H1 (cell line): ENCODE measurements at regions not wholly inside any gene's neighbourhood (a gene's known extent, or its start where the extent isn't known, plus 50 kb on each side); places are given as distances from the start of the nearest gene placed in this dataset.

Experiments
- CTCF ChIA-PET: fragments of 300-600 bp; sonication (Branson Sonifier 250); formaldehyde crosslinking; loops from one replicate; lab custom pipeline; 2021; ENCODE audit not compliant: partially characterized antibody; lab: Charles Lee
- POLR2A ChIA-PET: fragments of 300-600 bp; sonication (Branson Sonifier 250); formaldehyde crosslinking; loops from one replicate; lab custom pipeline; 2021; ENCODE audit warnings: inconsistent platforms; ENCODE audit not compliant: partially characterized antibody; lab: Charles Lee
- DNase-seq, 2 experiments: peaks; one replicate each; pipeline versions ENCODE4 v3.0.0 to v3.0.0-alpha.2; 2010 to 2022; ENCODE audit warnings: low spot score in 2 of 2, low read depth in 1 of 2, mixed read lengths in 1 of 2
- FAIRE-seq: peaks from 2 replicates; lab custom pipeline; 2011; peaks lifted over from hg19 to GRCh38; lab: Jason Lieb, UNC
- H2AFZ ChIP-seq: 2 replicates; pipeline ENCODE4 v1.8.1; 2012; ENCODE audit warnings: low read length, inconsistent platforms
- H2AK5ac ChIP-seq: 2 replicates; pipeline ENCODE4 v1.6.1; 2013; ENCODE audit warnings: low read depth, low read length
- H2BK120ac ChIP-seq: replicated peaks from 2 replicates; pipeline ENCODE3; 2013; ENCODE audit warnings: low read depth, low read length, inconsistent platforms
- H2BK12ac ChIP-seq: 2 replicates; pipeline ENCODE4 v1.6.1; 2013; ENCODE audit warnings: low read depth, low read length
- H2BK15ac ChIP-seq: 2 replicates; pipeline ENCODE4 v1.6.1; 2013; ENCODE audit warnings: low read length
- H2BK20ac ChIP-seq: 2 replicates; pipeline ENCODE4 v1.6.1; 2013; ENCODE audit warnings: low read length
- H2BK5ac ChIP-seq: 2 replicates; pipeline ENCODE4 v1.6.1; 2013; ENCODE audit warnings: low read depth, low read length
- H3K14ac ChIP-seq: 2 replicates; pipeline ENCODE4 v1.6.1; 2013; ENCODE audit warnings: inconsistent platforms; ENCODE audit not compliant: insufficient read length
- H3K18ac ChIP-seq: 2 replicates; pipeline ENCODE4 v1.6.1; 2013; ENCODE audit warnings: low read length; ENCODE audit errors: extremely low read depth
- H3K23ac ChIP-seq: 2 replicates; pipeline ENCODE4 v1.6.1; 2013; ENCODE audit warnings: inconsistent platforms; ENCODE audit not compliant: insufficient read length
- H3K23me2 ChIP-seq: 2 replicates; pipeline ENCODE4 v1.6.1; 2013; ENCODE audit warnings: low read depth, low read length
- H3K27ac ChIP-seq: 2 replicates; pipeline ENCODE4 v1.6.1; 2011; ENCODE audit warnings: low read depth, low read length, inconsistent platforms
- H3K27me3 ChIP-seq, 4 experiments: replicated peaks in 1 of 4; 1 replicate in 1 of 4; 2 replicates in 3 of 4; pipeline versions ENCODE4 v1.6.1 to v1.8.1; 2011 to 2013; ENCODE audit warnings: low read length in 3 of 4, mild to moderate bottlenecking in 3 of 4, inconsistent platforms in 2 of 4, mixed read lengths in 2 of 4, moderate library complexity in 1 of 4; ENCODE audit not compliant: control insufficient read depth in 3 of 4, insufficient read depth in 3 of 4; ENCODE audit errors: extremely low read depth in 1 of 4
- H3K36me3 ChIP-seq, 4 experiments: 2 replicates each; pipeline versions ENCODE4 v1.6.1 to v1.8.1; 2011 to 2013; ENCODE audit warnings: mild to moderate bottlenecking in 4 of 4, low read length in 3 of 4, moderate library complexity in 2 of 4, control low read depth in 1 of 4, inconsistent platforms in 1 of 4; ENCODE audit not compliant: insufficient read depth in 4 of 4, control insufficient read depth in 2 of 4
- H3K4ac ChIP-seq: replicated peaks from 2 replicates; pipeline ENCODE3; 2013; ENCODE audit warnings: low read length, low read depth, mixed read lengths, inconsistent platforms; ENCODE audit not compliant: insufficient read length
- H3K4me1 ChIP-seq, 4 experiments: replicated peaks in 1 of 4; 1 replicate in 1 of 4; 2 replicates in 3 of 4; pipeline versions ENCODE4 v1.6.1 to v1.8.1; 2011 to 2013; ENCODE audit warnings: low read length in 3 of 4, inconsistent platforms in 2 of 4, mixed read lengths in 1 of 4; ENCODE audit not compliant: insufficient read depth in 4 of 4, control insufficient read depth in 3 of 4
- H3K4me2 ChIP-seq, 2 experiments: 2 replicates each; pipeline versions ENCODE4 v1.6.1 to v1.8.1; 2011 to 2013; ENCODE audit warnings: low read depth in 2 of 2, low read length in 2 of 2, control low read depth in 1 of 2, inconsistent platforms in 1 of 2, mild to moderate bottlenecking in 1 of 2; ENCODE audit not compliant: insufficient read depth in 1 of 2
- H3K4me3 ChIP-seq, 4 experiments: fragments of 200-600, 300-600 bp in 1 of 4; sonication (generic), shearing (Covaris generic), sonication (Bioruptor Twin) in 1 of 4; 2 replicates each; pipeline versions ENCODE4 v1.5.1 to v1.8.1; 2011 to 2016; ENCODE audit warnings: low read length in 4 of 4, low read depth in 3 of 4, control low read depth in 2 of 4, inconsistent platforms in 2 of 4, mild to moderate bottlenecking in 2 of 4, mixed read lengths in 1 of 4, moderate library complexity in 1 of 4; ENCODE audit not compliant: insufficient read depth in 2 of 4; ENCODE audit errors: extremely low read depth in 1 of 4
- H3K56ac ChIP-seq: replicated peaks from 2 replicates; pipeline ENCODE3; 2013; ENCODE audit warnings: low read depth, mild to moderate bottlenecking, mixed read lengths, low read length, inconsistent platforms; ENCODE audit not compliant: insufficient read length
- H3K79me1 ChIP-seq: 2 replicates; pipeline ENCODE4 v1.6.1; 2013; ENCODE audit warnings: low read depth, low read length, control low read depth
- H3K79me2 ChIP-seq, 2 experiments: 2 replicates each; pipeline versions ENCODE4 v1.6.1 to v1.8.1; 2012 to 2013; ENCODE audit warnings: low read length in 2 of 2, mild to moderate bottlenecking in 2 of 2, inconsistent platforms in 1 of 2; ENCODE audit not compliant: insufficient read depth in 2 of 2, control insufficient read depth in 1 of 2
- H3K9ac ChIP-seq, 4 experiments: replicated peaks in 1 of 4; 1 replicate in 1 of 4; 2 replicates in 3 of 4; pipeline versions ENCODE4 v1.6.1 to v1.8.1; 2011 to 2013; ENCODE audit warnings: low read depth in 3 of 4, low read length in 3 of 4, control low read depth in 2 of 4, mild to moderate bottlenecking in 2 of 4, moderate library complexity in 2 of 4, inconsistent platforms in 1 of 4; ENCODE audit errors: extremely low read depth in 1 of 4
- H3K9me3 ChIP-seq, 2 experiments: 2 replicates each; pipeline versions ENCODE4 v1.6.1 to v1.8.1; 2012 to 2013; ENCODE audit warnings: mild to moderate bottlenecking in 2 of 2, moderate library complexity in 2 of 2, control low read depth in 1 of 2, inconsistent platforms in 1 of 2, low read depth in 1 of 2, low read length in 1 of 2, mixed read lengths in 1 of 2; ENCODE audit not compliant: insufficient read depth in 2 of 2
- H4K20me1 ChIP-seq, 2 experiments: replicated peaks in 1 of 2; 2 replicates each; pipeline versions ENCODE3 to v1.8.1; 2011 to 2013; ENCODE audit warnings: inconsistent platforms in 2 of 2, low read length in 2 of 2, mild to moderate bottlenecking in 1 of 2; ENCODE audit not compliant: insufficient read depth in 2 of 2, control insufficient read depth in 1 of 2
- H4K5ac ChIP-seq: 2 replicates; pipeline ENCODE4 v1.6.1; 2013; ENCODE audit warnings: low read length, low read depth, mixed read lengths, inconsistent platforms; ENCODE audit not compliant: insufficient read length
- H4K8ac ChIP-seq: 2 replicates; pipeline ENCODE4 v1.8.0; 2013; ENCODE audit warnings: mild to moderate bottlenecking, moderate library complexity, low read length, inconsistent platforms; ENCODE audit not compliant: insufficient read depth; ENCODE audit errors: extremely low read depth
- H4K91ac ChIP-seq: replicated peaks from 2 replicates; pipeline ENCODE3; 2013; ENCODE audit warnings: low read length, mixed read lengths, inconsistent platforms; ENCODE audit not compliant: insufficient read length
- ATF2 ChIP-seq: IDR thresholded peaks from 2 replicates; pipeline ENCODE4 v1.6.1; 2012; ENCODE audit warnings: low read length, inconsistent platforms
- CBX5 ChIP-seq: fragments of 300-800, 300-1000 bp; sonication (generic); IDR thresholded peaks from 2 replicates; pipeline ENCODE4 v1.7.1; 2016; ENCODE audit warnings: antibody characterized with exemption, low read length, low read depth
- CREB1 ChIP-seq: IDR thresholded peaks from 2 replicates; pipeline ENCODE4 v1.6.1; 2012; ENCODE audit warnings: inconsistent platforms
- CTCF ChIP-seq, 3 experiments: IDR thresholded peaks; 1 replicate in 2 of 3; 2 replicates in 1 of 3; pipeline versions ENCODE4 v1.5.1 to v1.6.1; 2011; ENCODE audit warnings: low read length in 3 of 3, mild to moderate bottlenecking in 3 of 3, inconsistent platforms in 2 of 3, low read depth in 1 of 3, moderate library complexity in 1 of 3; ENCODE audit not compliant: insufficient read depth in 1 of 3; ENCODE audit errors: control extremely low read depth in 1 of 3
- FOSL1 ChIP-seq: IDR thresholded peaks from 2 replicates; pipeline ENCODE4 v1.6.1; 2011; ENCODE audit warnings: mild to moderate bottlenecking, low read depth, low read length, moderate library complexity; ENCODE audit not compliant: insufficient read depth
- GTF2F1 ChIP-seq: IDR thresholded peaks from 2 replicates; pipeline ENCODE4 v1.6.1; 2012; ENCODE audit warnings: low read depth, low read length, improper control_type of control experiment, borderline replicate concordance
- JUND ChIP-seq: IDR thresholded peaks from 2 replicates; pipeline ENCODE4 v1.6.1; 2011; ENCODE audit warnings: mild to moderate bottlenecking, improper control_type of control experiment, low read length
- MAFK ChIP-seq: IDR thresholded peaks from 2 replicates; pipeline ENCODE4 v1.6.1; 2012; ENCODE audit warnings: low read depth, mild to moderate bottlenecking, improper control_type of control experiment, low read length
- NRF1 ChIP-seq: IDR thresholded peaks from 2 replicates; pipeline ENCODE4 v1.6.1; 2011; ENCODE audit warnings: mild to moderate bottlenecking, low read depth, low read length, improper control_type of control experiment
- POLR2AphosphoS5 ChIP-seq: IDR thresholded peaks from 2 replicates; pipeline ENCODE4 v1.6.1; 2011; ENCODE audit warnings: low read depth, low read length
- RFX5 ChIP-seq: IDR thresholded peaks from 2 replicates; pipeline ENCODE4 v1.6.1; 2011; ENCODE audit warnings: low read depth, low read length, improper control_type of control experiment, borderline replicate concordance
- TBP ChIP-seq: IDR thresholded peaks from 2 replicates; pipeline ENCODE4 v1.6.1; 2011; ENCODE audit warnings: low read depth, low read length, improper control_type of control experiment
- WGBS, 2 experiments: shearing (Covaris generic) in 1 of 2; methylation state at CpG; one replicate each; pipeline versions ENCODE4 v1.1.6 to v1.1.7; 2013 to 2015; ENCODE audit warnings: low lambda C conversion rate in 2 of 2, mixed read lengths in 2 of 2, inconsistent platforms in 1 of 2, low coverage in 1 of 2, missing lambda C conversion rate in 1 of 2; ENCODE audit not compliant: insufficient replicate concordance in 2 of 2, insufficient coverage in 1 of 2, insufficient read length in 1 of 2; ENCODE audit errors: extremely low coverage in 1 of 2, missing lambda C conversion rate in 1 of 2; 5-methylcytosine and 5-hydroxymethylcytosine counted together

GRCh38 chr2:150817422-150817821, 330.0 kb upstream of the RND3 start:
- Histone ChIP-seq H3K4me3 (no peak overlapping the region), H2AK5ac (no peak overlapping the region), H3K9me3 (no peaks in the 10 kb centered on the region), H3K23ac (no peak overlapping the region), H2BK120ac (no peak overlapping the region), H4K8ac (no peak overlapping the region), H3K79me1 (no peaks in the 10 kb centered on the region), H3K18ac (no peak overlapping the region), H3K27ac (no peak overlapping the region), H3K23me2 (no peaks in the 10 kb centered on the region), H3K4ac (no peak overlapping the region), H3K4me1 (no peaks in the 10 kb centered on the region), H3K14ac (no peak overlapping the region), H4K20me1 (no peaks in the 10 kb centered on the region), H4K91ac (no peak overlapping the region), H3K4me2 (no peak overlapping the region), H3K36me3 (no peaks in the 10 kb centered on the region), H4K5ac (no peak overlapping the region), H2AFZ (no peak overlapping the region), H2BK12ac (no peak overlapping the region), H3K9ac (no peak overlapping the region), H2BK20ac (no peak overlapping the region), H3K27me3 (no peaks in the 10 kb centered on the region), H2BK15ac (no peak overlapping the region), H2BK5ac (no peak overlapping the region), H3K79me2 (no peaks in the 10 kb centered on the region), H3K56ac (no peak overlapping the region)
- DNase-seq (no peak), FAIRE-seq (no peak)
- CTCF ChIA-PET: no interaction called here
- POLR2A ChIA-PET: no interaction called here
- WGBS, 2 experiments: 97% methylated on average over 2 of the region's 2 CpGs; no CpG with 5 or more reads in 1 of the 2 experiments
- TF ChIP-seq CTCF (IDR thresholded peaks at IDR 0.05; ENCODE audit: control extremely low read depth in 1 of 3, insufficient read depth in 1 of 3, low read depth in 1 of 3, low read length in 3 of 3) (no peak), GTF2F1 (no peak), CBX5 (no peak), NRF1 (no peak), POLR2AphosphoS5 (no peak), JUND (no peak), FOSL1 (no peak), CREB1 (no peak), RFX5 (no peak), MAFK (no peak), ATF2 (no peak), TBP (no peak)
